GM12892 (cell line): ENCODE measurements at regions not wholly inside any gene's neighbourhood (a gene's known extent, or its start where the extent isn't known, plus 50 kb on each side); places are given as distances from the start of the nearest gene placed in this dataset.

ENCODE experiments used
- POLR2A ChIP-seq: IDR thresholded peaks from 2 replicates; pipeline ENCODE4 v1.6.1; 2011; ENCODE audit warnings: low read depth, low read length, control low read depth
- POLR2AphosphoS5 ChIP-seq: IDR thresholded peaks from 2 replicates; pipeline ENCODE4 v1.6.1; 2011; ENCODE audit warnings: low read depth, low read length, control low read depth
- TAF1 ChIP-seq: IDR thresholded peaks from 2 replicates; pipeline ENCODE4 v1.6.1; 2011; ENCODE audit warnings: low read depth, mild to moderate bottlenecking, control low read depth, low read length, borderline replicate concordance

DNA sequence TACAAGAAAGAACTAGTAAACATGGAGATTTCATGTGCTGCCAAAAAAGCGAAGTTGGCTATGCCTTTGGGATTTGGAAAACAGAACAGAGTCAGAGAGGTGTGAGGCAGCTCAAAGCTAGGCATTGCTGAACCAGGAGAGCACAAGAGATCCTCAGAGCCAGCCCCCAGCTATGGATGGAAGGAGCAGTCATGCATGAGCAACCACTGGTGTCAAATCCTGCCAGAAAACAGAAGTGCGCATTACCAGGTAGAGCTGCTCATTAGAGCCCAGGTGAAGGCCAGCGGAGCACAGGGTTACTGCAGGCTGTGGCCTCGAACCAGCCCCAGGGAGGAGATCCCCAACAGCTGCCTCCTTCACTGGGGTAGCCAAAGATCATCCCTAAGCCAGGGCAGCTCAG is 173.2 kb upstream of the KIAA1217 start:
- TF ChIP-seq POLR2A (no peak), POLR2AphosphoS5 (no peak), TAF1 (no peak)
